Lower lobe of right lung (tissue), 2 donors: ENCODE measurements at regions not wholly inside any gene's neighbourhood (a gene's known extent, or its start where the extent isn't known, plus 50 kb on each side); places are given as distances from the start of the nearest gene placed in this dataset.

Experiments used
- ATAC-seq, 2 donors: fragments of 200-7000 bp; cut with Tn5 transposase; one replicate each; pipeline ENCODE4 v1.9.1; 2020 to 2022; ENCODE audit warnings: mild to moderate bottlenecking in 2 of 2, moderate library complexity in 2 of 2
- DNase-seq: peaks from one replicate; pipeline ENCODE4 v3.0.0-alpha.2; 2020
- H3K27ac ChIP-seq: fragments of 200-600 bp; one replicate; pipeline ENCODE4 v1.8.0; 2022
- H3K27me3 ChIP-seq: fragments of 200-600 bp; one replicate; pipeline ENCODE4 v1.8.0; 2022; ENCODE audit warnings: low read depth
- H3K36me3 ChIP-seq: fragments of 200-600 bp; one replicate; pipeline ENCODE4 v1.8.0; 2022; ENCODE audit warnings: mild to moderate bottlenecking
- H3K4me1 ChIP-seq: fragments of 200-600 bp; one replicate; pipeline ENCODE4 v1.8.0; 2022
- H3K4me3 ChIP-seq: fragments of 200-600 bp; one replicate; pipeline ENCODE4 v1.8.0; 2022; ENCODE audit warnings: mild to moderate bottlenecking
- H3K9me3 ChIP-seq: fragments of 200-600 bp; one replicate; pipeline ENCODE4 v1.8.0; 2022
- intact Hi-C: fragments of 100-400 bp; cut with DNase I; formaldehyde crosslinking; loops from one replicate; pipeline ENCODE4 v1.11.0; 2022
- TF ChIP-seq, protein P1 (sequence below): fragments of 200-600 bp; IDR thresholded peaks from one replicate; pipeline ENCODE4 v1.8.0; 2022; ENCODE audit warnings: antibody characterized with exemption, mild to moderate bottlenecking
- donor health status: DM: no; HTN: yes; CAD: no; lungs with severe emphysema.

DNA sequence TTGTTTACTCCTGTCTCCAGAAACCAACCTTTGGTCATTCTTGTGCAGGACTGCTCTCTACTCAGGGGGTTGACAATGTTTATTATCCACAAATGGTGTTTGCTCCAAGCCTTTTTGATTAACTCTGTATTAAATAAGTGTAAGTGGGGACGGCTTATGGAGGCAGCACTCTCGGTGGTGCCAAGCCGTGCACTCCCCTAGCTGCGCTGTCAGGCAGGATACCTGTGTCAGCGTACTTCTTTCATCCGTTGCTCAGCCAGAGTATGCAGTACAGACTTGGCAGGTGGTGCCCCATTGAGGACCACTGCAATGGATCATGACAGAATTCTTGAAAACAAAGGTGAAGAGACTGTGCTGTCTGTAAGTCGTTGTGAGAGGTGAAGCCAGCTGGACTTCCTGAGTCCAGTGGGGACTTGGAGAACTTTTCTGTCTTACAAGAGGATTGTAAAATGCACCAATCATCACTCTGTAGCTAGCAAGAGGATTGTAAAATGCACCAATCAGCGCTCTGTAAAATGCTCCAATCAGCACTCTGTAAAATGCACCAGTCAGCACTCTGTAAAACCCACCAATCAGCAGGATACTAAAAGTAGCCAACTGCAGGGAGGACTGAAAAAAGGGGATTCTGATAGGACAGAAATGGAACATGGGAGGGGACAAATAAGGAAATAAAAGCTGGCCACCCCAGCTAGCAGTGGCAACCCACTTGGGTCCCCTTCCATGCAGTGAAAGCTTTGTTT is 480.0 kb downstream of the MEI4 start:
- ATAC-seq (no peak), DNase-seq (no peak)
- TF ChIP-seq, protein P1, sequence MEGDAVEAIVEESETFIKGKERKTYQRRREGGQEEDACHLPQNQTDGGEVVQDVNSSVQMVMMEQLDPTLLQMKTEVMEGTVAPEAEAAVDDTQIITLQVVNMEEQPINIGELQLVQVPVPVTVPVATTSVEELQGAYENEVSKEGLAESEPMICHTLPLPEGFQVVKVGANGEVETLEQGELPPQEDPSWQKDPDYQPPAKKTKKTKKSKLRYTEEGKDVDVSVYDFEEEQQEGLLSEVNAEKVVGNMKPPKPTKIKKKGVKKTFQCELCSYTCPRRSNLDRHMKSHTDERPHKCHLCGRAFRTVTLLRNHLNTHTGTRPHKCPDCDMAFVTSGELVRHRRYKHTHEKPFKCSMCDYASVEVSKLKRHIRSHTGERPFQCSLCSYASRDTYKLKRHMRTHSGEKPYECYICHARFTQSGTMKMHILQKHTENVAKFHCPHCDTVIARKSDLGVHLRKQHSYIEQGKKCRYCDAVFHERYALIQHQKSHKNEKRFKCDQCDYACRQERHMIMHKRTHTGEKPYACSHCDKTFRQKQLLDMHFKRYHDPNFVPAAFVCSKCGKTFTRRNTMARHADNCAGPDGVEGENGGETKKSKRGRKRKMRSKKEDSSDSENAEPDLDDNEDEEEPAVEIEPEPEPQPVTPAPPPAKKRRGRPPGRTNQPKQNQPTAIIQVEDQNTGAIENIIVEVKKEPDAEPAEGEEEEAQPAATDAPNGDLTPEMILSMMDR, result no peak
- H3K4me1 ChIP-seq, result no peaks in the 10 kb centered on the region
- no peak overlapping the region for H3K27ac ChIP-seq
- H3K4me3 ChIP-seq, result no peak overlapping the region
- H3K9me3 ChIP-seq, result peaks cover 7% of the 10 kb centered on the region
- no peaks in the 10 kb centered on the region for H3K36me3 ChIP-seq
- intact Hi-C loops, result no loop called here
- H3K27me3 ChIP-seq, result no peaks in the 10 kb centered on the region

DNA sequence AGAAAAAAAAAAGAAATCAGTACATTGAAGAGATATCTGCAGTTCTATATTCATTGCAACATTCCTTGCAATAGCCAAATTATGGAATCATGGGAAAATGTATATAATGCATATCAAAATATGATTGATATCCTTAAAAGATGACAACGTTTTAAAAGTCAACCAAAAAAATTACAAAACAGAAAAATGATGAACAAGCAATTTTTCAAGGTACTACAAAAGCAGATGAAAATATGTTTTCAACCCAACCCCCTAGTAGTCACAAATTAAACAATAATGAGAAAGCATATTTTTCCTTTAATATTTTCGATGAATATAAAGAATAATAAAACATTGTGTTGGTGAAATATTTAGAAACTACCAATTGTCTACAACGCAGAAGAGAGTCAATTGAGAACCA is 497.6 kb downstream of the MEI4 start:
- Histone ChIP-seq H3K27ac (no peak overlapping the region), H3K36me3 (no peaks in the 10 kb centered on the region), H3K4me3 (no peak overlapping the region), H3K27me3 (no peaks in the 10 kb centered on the region), H3K4me1 (no peaks in the 10 kb centered on the region), H3K9me3 (no peaks in the 10 kb centered on the region)
- TF ChIP-seq, protein P1, result no peak
- intact Hi-C loops, result no loop called here
- no peak for ATAC-seq
- no peak for DNase-seq

DNA sequence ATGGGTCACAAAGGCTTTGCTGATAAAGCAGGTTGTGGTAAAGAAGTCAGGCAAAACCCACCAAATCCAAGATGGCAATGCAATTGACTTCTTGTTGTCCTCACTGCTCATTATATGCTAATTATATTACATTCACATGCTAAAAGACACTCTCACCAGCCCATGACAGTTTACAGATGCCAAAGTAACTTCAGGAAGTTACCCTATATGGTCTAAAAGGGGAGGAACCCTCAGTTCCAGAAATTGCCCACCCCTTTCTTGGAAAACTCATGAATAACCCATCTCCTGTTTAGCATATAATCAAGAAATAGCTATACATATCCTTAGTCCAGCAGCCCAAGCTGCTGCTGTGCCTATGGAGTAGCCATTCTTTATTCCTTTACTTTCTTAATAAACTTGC is 501.1 kb downstream of the MEI4 start:
- Histone ChIP-seq H3K4me3 (no peak overlapping the region), H3K27ac (no peak overlapping the region), H3K27me3 (no peaks in the 10 kb centered on the region), H3K36me3 (no peaks in the 10 kb centered on the region), H3K4me1 (no peaks in the 10 kb centered on the region), H3K9me3 (no peaks in the 10 kb centered on the region)
- intact Hi-C loops, result no loop called here
- TF ChIP-seq, protein P1, result no peak
- DNase-seq, result no peak
- no peak for ATAC-seq

DNA sequence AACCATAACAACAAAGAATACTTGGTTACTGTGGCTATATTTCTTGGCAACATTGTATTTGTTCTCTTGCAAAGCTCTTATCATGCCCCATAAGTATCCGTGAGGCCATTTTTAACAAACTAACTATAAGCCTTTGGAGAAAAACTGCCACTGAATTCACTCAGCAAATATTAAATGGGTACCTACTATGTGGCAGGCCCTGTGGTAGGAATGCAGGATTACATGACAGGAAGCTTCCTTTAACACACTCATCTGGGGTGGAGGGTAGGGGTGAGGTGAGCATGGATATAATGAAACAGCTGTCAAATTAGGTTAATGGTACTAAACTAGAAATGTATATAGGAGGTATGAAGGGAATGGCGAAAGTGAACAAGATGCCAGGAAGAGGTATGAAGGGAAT is 504.8 kb downstream of the MEI4 start:
- H3K27me3 ChIP-seq, result no peaks in the 10 kb centered on the region
- intact Hi-C loops, result no loop called here
- H3K36me3 ChIP-seq, result no peaks in the 10 kb centered on the region
- H3K27ac ChIP-seq, result no peak overlapping the region
- H3K4me3 ChIP-seq, result no peak overlapping the region
- no peak for ATAC-seq
- TF ChIP-seq, protein P1, result no peak
- no peak for DNase-seq
- no peaks in the 10 kb centered on the region for H3K9me3 ChIP-seq
- H3K4me1 ChIP-seq, result no peaks in the 10 kb centered on the region

DNA sequence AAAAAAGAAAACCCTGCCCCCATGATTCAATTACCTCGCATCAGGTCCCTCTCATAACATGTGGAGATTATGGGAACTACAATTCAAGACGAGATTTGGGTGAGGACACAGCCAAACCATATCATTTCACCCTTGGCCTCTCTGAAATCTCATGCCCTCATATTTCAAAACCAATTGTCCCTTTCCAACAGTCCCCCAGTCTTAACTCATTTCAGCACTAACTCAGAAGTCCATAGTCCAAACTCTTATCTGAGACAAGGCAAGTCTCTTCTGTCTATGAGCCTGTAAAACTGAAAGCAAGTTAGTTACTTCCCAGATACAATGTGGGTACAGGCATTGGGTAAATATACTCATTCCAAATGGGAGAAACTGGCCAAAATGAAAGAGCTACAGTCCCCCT is 536.1 kb downstream of the MEI4 start:
- Histone ChIP-seq H3K4me3 (no peak overlapping the region), H3K9me3 (no peaks in the 10 kb centered on the region), H3K27ac (no peak overlapping the region), H3K27me3 (no peaks in the 10 kb centered on the region), H3K36me3 (no peaks in the 10 kb centered on the region), H3K4me1 (no peaks in the 10 kb centered on the region)
- ATAC-seq (no peak), DNase-seq (no peak)
- intact Hi-C loops, result no loop called here
- TF ChIP-seq, protein P1, result no peak
